Thoracic aorta (tissue), 2 donors: ENCODE measurements at regions not wholly inside any gene's neighbourhood (a gene's known extent, or its start where the extent isn't known, plus 50 kb on each side); places are given as distances from the start of the nearest gene placed in this dataset.

Experiments
- ATAC-seq: fragments of 150-250 bp; one replicate; pipeline ENCODE4 v1.8.0; 2017; ENCODE audit warnings: low read depth; ENCODE audit not compliant: insufficient number of reproducible peaks, low FRiP score
- DNase-seq: peaks from one replicate; pipeline ENCODE4 v3.0.0-alpha.2; 2020; ENCODE audit warnings: low spot score
- H3K27ac ChIP-seq, 2 donors: fragments of 200-600 bp; sonication (generic); 1 replicate in 1 of 2; 2 replicates in 1 of 2; pipeline ENCODE4 v1.5.1; 2016; ENCODE audit warnings: mild to moderate bottlenecking in 2 of 2, moderate library complexity in 2 of 2
- H3K27me3 ChIP-seq: fragments of 200-600 bp; sonication (generic); replicated peaks from 2 replicates; pipeline ENCODE4 v1.6.0; 2016; ENCODE audit warnings: mild to moderate bottlenecking; ENCODE audit not compliant: insufficient read depth
- H3K36me3 ChIP-seq: fragments of 200-600 bp; sonication (generic); one replicate; pipeline ENCODE4 v1.5.1; 2016
- H3K4me1 ChIP-seq, 2 donors: fragments of 200-600 bp; sonication (generic); 1 replicate in 1 of 2; 2 replicates in 1 of 2; pipeline versions ENCODE4 v1.5.1 to v1.6.0; 2016; ENCODE audit warnings: low read depth in 2 of 2, mild to moderate bottlenecking in 1 of 2; ENCODE audit not compliant: control insufficient read depth in 1 of 2
- H3K4me3 ChIP-seq: fragments of 200-600 bp; sonication (generic); 2 replicates; pipeline ENCODE4 v1.5.1; 2016; ENCODE audit warnings: mild to moderate bottlenecking
- H3K9me3 ChIP-seq: fragments of 200-600 bp; sonication (generic); 2 replicates; pipeline ENCODE4 v1.5.1; 2016
- CTCF ChIP-seq: fragments of 200-600 bp; sonication (generic); IDR thresholded peaks from one replicate; pipeline ENCODE4 v1.5.1; 2019; ENCODE audit warnings: antibody characterized with exemption

GRCh38 chr12:19035536-19035935, 94.0 kb upstream of the PLEKHA5 start:
- Histone ChIP-seq H3K9me3 (no peaks in the 10 kb centered on the region), H3K36me3 (no peaks in the 10 kb centered on the region), H3K4me1 (no peaks in the 10 kb centered on the region), H3K27me3 (no peaks in the 10 kb centered on the region), H3K27ac (no peak overlapping the region), H3K4me3 (no peak overlapping the region)
- ATAC-seq (no peak), DNase-seq (no peak)
- no peak for TF ChIP-seq CTCF

- no peaks in the 10 kb centered on the region for H3K4me1 ChIP-seq
- DNase-seq = no peak
- no peaks in the 10 kb centered on the region for H3K9me3 ChIP-seq
- no peak for TF ChIP-seq CTCF
- H3K4me3 ChIP-seq = no peak overlapping the region
- H3K27me3 ChIP-seq = no peaks in the 10 kb centered on the region
- H3K27ac ChIP-seq = no peak overlapping the region
- ATAC-seq = no peak
- no peaks in the 10 kb centered on the region for H3K36me3 ChIP-seq
Observed at GRCh38 chr12:19036673-19037357, 92.7 kb upstream of the PLEKHA5 start.

- DNase-seq (no peak), ATAC-seq (no peak)
- Histone ChIP-seq H3K27ac (no peak overlapping the region), H3K27me3 (no peaks in the 10 kb centered on the region), H3K9me3 (no peaks in the 10 kb centered on the region), H3K36me3 (no peaks in the 10 kb centered on the region), H3K4me1 (no peaks in the 10 kb centered on the region), H3K4me3 (no peak overlapping the region)
- TF ChIP-seq CTCF = no peak
Observed at GRCh38 chr12:19038209-19038608, 91.3 kb upstream of the PLEKHA5 start.

- Histone ChIP-seq H3K36me3 (no peaks in the 10 kb centered on the region), H3K27me3 (no peaks in the 10 kb centered on the region), H3K27ac (no peak overlapping the region), H3K4me1 (no peaks in the 10 kb centered on the region), H3K9me3 (no peaks in the 10 kb centered on the region), H3K4me3 (no peak overlapping the region)
- no peak for DNase-seq
- no peak for ATAC-seq
- no peak for TF ChIP-seq CTCF
Observed at GRCh38 chr12:19039515-19039914, 90.0 kb upstream of the PLEKHA5 start.

GRCh38 chr12:19042221-19042620, 87.3 kb upstream of the PLEKHA5 start:
- H3K27ac ChIP-seq = no peak overlapping the region
- H3K4me1 ChIP-seq = no peaks in the 10 kb centered on the region
- no peaks in the 10 kb centered on the region for H3K36me3 ChIP-seq
- ATAC-seq = no peak
- H3K9me3 ChIP-seq = no peaks in the 10 kb centered on the region
- H3K4me3 ChIP-seq = no peak overlapping the region
- H3K27me3 ChIP-seq = no peaks in the 10 kb centered on the region
- TF ChIP-seq CTCF = no peak
- DNase-seq = no peak
